HG02973 (cell line): ENCODE measurements at regions not wholly inside any gene's neighbourhood (a gene's known extent, or its start where the extent isn't known, plus 50 kb on each side); places are given as distances from the start of the nearest gene placed in this dataset.
"Not testable (repeated sequence)": the region's sequence is repeated elsewhere in the genome, so short reads cannot be mapped to it uniquely, and the experiment has no call there.

Experiments
- ATAC-seq: cut with Tn5 transposase; IDR thresholded peaks from one replicate; pipeline ENCODE4 v1.9.1; 2021; ENCODE audit warnings: moderate library complexity; ENCODE audit not compliant: unreplicated experiment

GRCh38 chr18:33820517-33821371 lies 242.7 kb downstream of the ASXL3 start:
- ATAC-seq, result no peak

GRCh38 chr18:33819692-33820343 lies 241.8 kb downstream of the ASXL3 start:
- not testable (repeated sequence) for ATAC-seq

- ATAC-seq, result no peak
These were observed 240.1 kb downstream of the ASXL3 start for GRCh38 chr18:33818145-33818544.

DNA sequence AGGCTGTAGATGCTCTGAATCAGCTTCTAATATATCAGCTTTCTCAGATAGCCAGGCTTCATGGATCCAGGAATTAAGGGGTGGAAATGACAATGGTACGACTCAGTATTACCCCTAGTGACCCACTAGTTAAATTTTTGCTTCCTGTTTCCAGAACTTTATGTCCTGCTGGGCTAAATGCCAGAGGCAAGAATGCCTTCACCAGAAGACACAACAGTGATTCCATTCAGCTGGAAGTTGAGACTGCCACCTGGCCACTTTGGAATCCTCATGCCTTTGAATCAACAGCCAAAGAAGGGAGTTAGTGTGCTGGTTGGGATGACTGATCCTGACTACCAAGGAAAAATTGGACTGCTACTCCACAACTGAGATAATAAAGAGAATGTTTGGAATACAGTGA lies 239.1 kb downstream of the ASXL3 start:
- no peak for ATAC-seq

DNA sequence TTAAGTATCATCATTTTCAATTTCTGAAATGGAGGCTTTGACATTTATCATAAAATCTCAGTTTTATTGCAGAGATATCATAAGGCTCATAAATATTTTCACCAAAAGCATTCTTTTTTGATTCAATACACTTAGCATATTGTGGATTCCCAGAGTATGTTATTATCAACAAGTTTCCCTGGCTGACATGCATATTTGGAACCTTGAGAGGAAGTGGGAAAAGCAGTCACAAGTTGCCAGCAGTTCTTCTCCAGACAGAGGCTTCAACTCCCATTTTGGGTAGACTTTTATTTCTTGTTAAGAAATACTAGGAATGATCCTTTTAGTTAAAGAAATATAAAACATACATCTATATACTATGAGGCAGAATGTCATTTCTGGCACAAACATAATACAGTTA lies 236.5 kb downstream of the ASXL3 start:
- ATAC-seq, result no peak

- no peak for ATAC-seq
These were observed 234.2 kb downstream of the ASXL3 start for GRCh38 chr18:33812186-33812585.

DNA sequence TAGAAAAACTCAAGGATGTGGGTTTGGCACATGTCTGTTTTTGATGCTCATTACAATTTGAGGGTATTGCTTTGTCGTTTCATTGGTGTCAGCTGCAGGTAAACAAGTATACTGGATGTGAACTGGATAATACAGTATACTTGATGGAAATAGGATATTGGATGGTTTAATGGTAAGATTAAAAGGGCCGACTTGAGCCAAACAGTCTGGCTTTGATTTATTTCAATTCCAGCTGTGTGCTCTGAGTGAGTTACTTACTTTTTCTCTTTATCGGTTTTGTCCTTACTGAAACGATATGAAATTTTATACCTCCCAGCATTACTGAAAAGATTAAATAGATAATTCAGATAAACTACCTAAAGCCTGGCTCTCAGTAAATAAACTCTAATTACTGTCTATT lies 227.6 kb downstream of the ASXL3 start:
- ATAC-seq, result no peak

GRCh38 chr18:33804258-33804657 lies 226.2 kb downstream of the ASXL3 start:
- ATAC-seq, result no peak

DNA sequence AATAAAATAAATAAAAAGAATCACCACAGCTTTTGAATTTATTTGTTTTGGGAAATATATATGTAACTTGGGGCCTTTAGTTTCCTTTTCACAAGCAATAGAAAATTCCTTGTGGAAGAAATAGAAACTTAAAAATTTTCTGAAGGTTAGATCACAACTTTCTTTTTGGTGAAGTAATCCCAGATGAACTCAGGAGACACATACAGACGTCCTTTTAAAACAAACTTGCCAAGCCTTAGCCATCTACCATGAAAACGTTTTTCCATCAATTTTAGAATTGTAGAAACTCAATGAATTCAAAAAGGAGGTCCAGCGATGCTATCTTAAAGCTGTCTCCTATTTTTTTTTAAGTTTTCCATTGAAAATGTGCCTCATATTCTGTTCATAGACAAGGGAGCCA lies 225.6 kb downstream of the ASXL3 start:
- ATAC-seq, result no peak

GRCh38 chr18:33802955-33803354 lies 224.9 kb downstream of the ASXL3 start:
- no peak for ATAC-seq
